IMR-90 (cell line): ENCODE measurements at regions not wholly inside any gene's neighbourhood (a gene's known extent, or its start where the extent isn't known, plus 50 kb on each side); places are given as distances from the start of the nearest gene placed in this dataset.

ENCODE experiments used
- POLR2A ChIP-seq: IDR thresholded peaks from 2 replicates; pipeline ENCODE4 v1.6.1; 2012; ENCODE audit warnings: mild to moderate bottlenecking, low read depth, low read length
- SMC3 ChIP-seq: fragments of 150-350 bp; IDR thresholded peaks from 2 replicates; pipeline ENCODE4 v1.6.1; 2016; ENCODE audit warnings: low read depth, mild to moderate bottlenecking, antibody characterized with exemption, low read length, moderate library complexity
- USF2 ChIP-seq: fragments of 150-350 bp; IDR thresholded peaks from 2 replicates; pipeline ENCODE4 v1.6.1; 2017; ENCODE audit warnings: mild to moderate bottlenecking, antibody characterized with exemption, low read length, low read depth

GRCh38 chr3:159453036-159453435 lies 535.6 kb upstream of the IL12A start:
- TF ChIP-seq POLR2A (no peak), USF2 (no peak), SMC3 (no peak)
